BLaER1 treated with 17β-estradiol and CSF1 and Interleukin-3, amounts not matched to agents 10 nM and 100 nM (cell line): ENCODE measurements at regions not wholly inside any gene's neighbourhood (a gene's known extent, or its start where the extent isn't known, plus 50 kb on each side); places are given as distances from the start of the nearest gene placed in this dataset.
"Not testable (repeated sequence)": the region's sequence is repeated elsewhere in the genome, so short reads cannot be mapped to it uniquely, and the experiment has no call there.

Experiments used
- H3K27ac ChIP-seq, 11 experiments: shearing (Covaris generic); formaldehyde crosslinking; 2 replicates each; pipeline ENCODE4 v1.8.1; 2022
- H3K27me3 ChIP-seq, 11 experiments: shearing (Covaris generic); formaldehyde crosslinking; 2 replicates each; pipeline ENCODE4 v1.8.1; 2022
- H3K36me3 ChIP-seq, 11 experiments: shearing (Covaris generic); formaldehyde crosslinking; 2 replicates each; pipeline ENCODE4 v1.8.1; 2022
- H3K4me1 ChIP-seq, 10 experiments: shearing (Covaris generic); formaldehyde crosslinking; 2 replicates each; pipeline ENCODE4 v1.8.1; 2022
- H3K4me2 ChIP-seq, 11 experiments: shearing (Covaris generic); formaldehyde crosslinking; 2 replicates each; pipeline ENCODE4 v1.8.1; 2022
- H3K4me3 ChIP-seq, 10 experiments: shearing (Covaris generic); formaldehyde crosslinking; 2 replicates each; pipeline ENCODE4 v1.8.1; 2022
- H3K9ac ChIP-seq, 11 experiments: shearing (Covaris generic); formaldehyde crosslinking; 2 replicates each; pipeline ENCODE4 v1.8.1; 2022
- H3K9me3 ChIP-seq, 11 experiments: shearing (Covaris generic); formaldehyde crosslinking; replicated peaks in 1 of 11; 2 replicates each; pipeline ENCODE4 v1.8.1; 2022
- H4K20me1 ChIP-seq, 11 experiments: shearing (Covaris generic); formaldehyde crosslinking; 2 replicates each; pipeline ENCODE4 v1.8.1; 2022
- Cebpa-rat ChIP-seq, 11 experiments: shearing (Covaris generic); IDR thresholded peaks; 2 replicates each; pipeline ENCODE4 v1.8.1; 2022

DNA sequence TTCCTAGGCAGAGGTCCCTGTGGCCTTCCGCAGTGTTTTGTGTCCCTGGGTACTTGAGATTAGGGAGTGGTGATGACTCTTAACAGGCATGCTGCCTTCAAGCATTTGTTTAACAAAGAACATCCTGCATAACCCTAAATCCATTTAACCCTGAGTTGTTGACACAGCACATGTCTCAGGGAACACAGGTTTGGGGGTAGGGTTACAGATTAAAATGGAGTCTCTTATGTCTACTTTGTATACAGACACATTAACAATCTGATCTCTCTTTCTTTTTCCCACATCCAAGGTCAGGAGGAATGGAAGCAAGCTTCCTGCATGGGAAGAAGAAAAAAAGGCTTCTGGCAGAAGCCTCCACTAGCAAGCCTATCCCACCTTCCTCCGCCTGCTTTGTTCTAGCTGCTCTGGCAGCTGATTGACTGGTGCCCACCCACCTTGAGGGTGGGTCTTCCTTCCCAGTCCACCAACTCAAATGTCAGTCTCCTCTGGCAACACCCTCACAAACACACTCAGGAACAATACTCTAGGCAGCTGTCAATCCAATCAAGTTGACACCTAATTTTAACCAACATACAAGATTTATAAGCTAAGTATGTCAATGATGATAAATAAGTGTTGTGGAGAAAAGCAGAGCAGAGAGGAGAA is 176.5 kb upstream of the CCZ1B start:
- Histone ChIP-seq H3K9ac (no peak overlapping the region), H3K27me3 (no peaks in the 10 kb centered on the region), H3K4me3 (no peak overlapping the region), H3K4me2 (no peak overlapping the region), H3K36me3 (no peaks in the 10 kb centered on the region), H3K27ac (no peak overlapping the region), H3K4me1 (no peaks in the 10 kb centered on the region), H4K20me1 (no peaks in the 10 kb centered on the region), H3K9me3 (peaks cover 15 to 20% (median 17%) of the 10 kb centered on the region in 11 experiments)
- no peak for TF ChIP-seq Cebpa-rat (IDR thresholded peaks at IDR 0.05)

DNA sequence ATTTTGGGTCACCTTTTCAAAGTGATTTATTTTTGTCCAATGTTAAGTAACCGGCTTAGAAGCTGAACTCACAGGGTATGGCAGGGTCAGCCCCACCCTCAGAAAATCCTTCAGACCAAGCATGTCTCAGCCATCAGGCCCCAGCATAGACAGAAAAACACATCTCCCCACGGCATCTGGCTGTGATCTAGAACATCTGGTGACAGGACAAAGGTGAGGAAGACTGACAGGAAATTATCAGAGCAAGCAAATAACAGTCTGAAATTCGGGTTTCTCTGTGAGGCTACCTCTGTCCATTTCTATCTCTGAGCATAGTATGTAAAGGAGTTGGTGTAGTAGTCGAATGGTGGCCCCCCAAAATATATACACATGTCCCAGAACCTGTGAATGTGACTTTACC is 177.0 kb upstream of the C1GALT1 start:
- no peaks in the 10 kb centered on the region for H3K36me3 ChIP-seq
- TF ChIP-seq Cebpa-rat (IDR thresholded peaks at IDR 0.05): no peak
- no peak overlapping the region for H3K4me3 ChIP-seq
- no peaks in the 10 kb centered on the region for H3K27me3 ChIP-seq
- peaks cover 0 to 5% (median under 1%) of the 10 kb centered on the region in 11 experiments; a peak in 18 of 22 replicates for H3K9me3 ChIP-seq
- no peak overlapping the region for H3K9ac ChIP-seq
- H4K20me1 ChIP-seq: no peaks in the 10 kb centered on the region
- H3K4me2 ChIP-seq: no peak overlapping the region
- H3K4me1 ChIP-seq: no peaks in the 10 kb centered on the region
- H3K27ac ChIP-seq: no peak overlapping the region

DNA sequence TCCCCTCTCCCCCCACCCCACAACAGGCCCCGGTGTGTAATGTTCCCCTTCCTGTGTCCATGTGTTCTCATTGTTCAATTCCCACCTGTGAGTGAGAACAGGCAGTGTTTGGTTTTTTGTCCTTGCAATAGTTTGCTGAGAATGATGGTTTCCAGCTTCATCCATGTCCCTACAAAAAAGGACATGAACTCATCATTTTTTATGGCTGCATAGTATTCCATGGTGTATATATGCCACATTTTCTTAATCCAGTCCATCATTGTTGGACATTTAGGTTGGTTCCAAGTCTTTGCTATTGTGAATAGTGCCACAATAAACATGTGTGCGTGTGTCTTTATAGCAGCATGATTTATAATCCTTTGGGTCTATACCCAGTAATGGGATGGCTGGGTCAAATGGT is 176.4 kb upstream of the C1GALT1 start:
- not testable (repeated sequence) for H3K9ac ChIP-seq, H3K4me3 ChIP-seq, H3K27me3 ChIP-seq, H3K4me2 ChIP-seq, H3K27ac ChIP-seq, H3K4me1 ChIP-seq, H3K9me3 ChIP-seq, H4K20me1 ChIP-seq, H3K36me3 ChIP-seq

DNA sequence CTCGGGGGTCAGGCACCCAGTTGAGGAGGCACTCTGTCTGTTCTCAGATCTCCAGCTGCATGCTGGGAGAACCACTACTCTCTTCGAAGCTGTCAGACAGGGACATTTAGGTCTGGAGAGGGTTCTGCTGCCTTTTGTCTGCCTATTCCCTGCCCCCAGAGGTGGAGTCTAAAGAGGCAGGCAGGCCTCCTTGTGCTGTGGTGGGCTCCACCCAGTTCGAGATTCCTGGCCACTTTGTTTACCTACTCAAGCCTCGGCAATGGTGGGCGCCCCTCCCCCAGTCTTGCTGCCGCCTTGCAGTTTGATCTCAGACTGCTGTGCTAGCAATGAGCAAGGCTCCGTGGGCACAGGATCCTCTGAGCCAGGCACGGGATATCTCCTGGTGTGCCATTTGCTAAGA is 171.1 kb upstream of the C1GALT1 start:
- not testable (repeated sequence) for H3K9ac ChIP-seq, H3K4me3 ChIP-seq, H3K27ac ChIP-seq, H3K4me1 ChIP-seq, H4K20me1 ChIP-seq, H3K4me2 ChIP-seq, H3K27me3 ChIP-seq, H3K36me3 ChIP-seq
- peaks cover 0 to 17% (median 10%) of the 10 kb centered on the region in 11 experiments; a peak in 9 of 22 replicates for H3K9me3 ChIP-seq

DNA sequence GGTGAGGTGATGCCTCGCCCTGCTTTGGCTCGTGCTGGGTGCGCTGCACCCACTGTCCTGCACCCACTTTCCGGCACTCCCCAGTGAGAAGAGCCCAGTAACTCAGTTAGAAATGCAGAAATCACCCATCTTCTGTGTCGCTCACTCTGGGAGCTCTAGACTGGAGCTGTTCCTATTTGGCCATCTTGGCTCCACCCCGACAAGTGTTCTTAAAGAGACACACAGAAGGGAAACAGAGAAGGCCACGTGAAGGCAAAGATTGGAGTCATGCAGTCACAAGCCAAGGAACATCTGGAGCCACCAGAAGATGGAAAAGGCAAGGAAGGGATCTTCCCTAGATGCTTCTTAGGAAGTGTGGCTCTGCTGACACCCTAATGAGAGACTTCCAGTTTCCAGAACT is 170.6 kb upstream of the C1GALT1 start:
- H3K36me3 ChIP-seq, H3K27me3 ChIP-seq, H3K9ac ChIP-seq, H3K4me3 ChIP-seq, H4K20me1 ChIP-seq, H3K27ac ChIP-seq, H3K4me1 ChIP-seq, H3K4me2 ChIP-seq: not testable (repeated sequence)
- H3K9me3 ChIP-seq: peaks cover 0 to 17% (median 10%) of the 10 kb centered on the region in 11 experiments; a peak in 9 of 22 replicates

DNA sequence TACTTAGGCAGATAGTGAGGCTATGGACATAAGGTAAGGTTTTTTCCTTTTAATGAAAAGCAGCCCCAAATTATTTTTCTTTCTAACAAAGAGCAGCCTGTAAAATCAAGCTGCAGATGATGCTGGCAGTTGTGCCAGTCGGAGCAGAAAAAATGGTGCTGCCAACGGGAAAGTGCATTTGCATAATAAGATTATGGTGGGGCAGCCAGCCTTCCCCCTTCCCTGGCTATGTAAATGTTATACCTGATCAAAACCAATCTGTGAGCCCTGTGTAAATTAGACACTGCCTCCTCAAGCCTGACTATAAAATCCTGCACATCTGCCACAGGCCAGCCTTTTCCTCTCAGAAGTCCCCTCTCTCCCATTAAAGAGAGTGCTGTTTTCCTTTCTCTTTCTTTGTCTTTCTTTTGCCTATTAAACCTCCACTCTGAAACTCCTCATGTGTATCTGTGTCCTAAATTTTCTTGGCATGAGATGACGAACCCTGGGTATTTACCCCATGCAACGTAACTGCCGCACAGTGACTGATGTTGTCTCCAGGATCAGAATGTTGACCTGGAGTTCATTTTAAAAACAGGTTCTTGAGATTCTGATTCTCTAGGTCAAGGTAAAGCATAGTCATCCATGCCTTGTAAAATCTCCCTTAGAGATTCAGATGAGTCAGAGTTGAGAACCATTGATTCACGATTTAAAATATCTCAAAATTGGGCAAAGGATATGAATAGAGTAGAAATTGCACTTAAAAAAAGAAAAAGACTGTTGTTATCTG is 167.3 kb upstream of the C1GALT1 start:
- Histone ChIP-seq H4K20me1 (no peaks in the 10 kb centered on the region), H3K4me2 (no peak overlapping the region), H3K9ac (no peak overlapping the region), H3K4me1 (no peaks in the 10 kb centered on the region), H3K27me3 (no peaks in the 10 kb centered on the region), H3K36me3 (no peaks in the 10 kb centered on the region), H3K9me3 (peaks cover 0 to 17% (median 10%) of the 10 kb centered on the region in 11 experiments; a peak in 9 of 22 replicates), H3K27ac (no peak overlapping the region), H3K4me3 (no peak overlapping the region)
- no peak for TF ChIP-seq Cebpa-rat (IDR thresholded peaks at IDR 0.05)

DNA sequence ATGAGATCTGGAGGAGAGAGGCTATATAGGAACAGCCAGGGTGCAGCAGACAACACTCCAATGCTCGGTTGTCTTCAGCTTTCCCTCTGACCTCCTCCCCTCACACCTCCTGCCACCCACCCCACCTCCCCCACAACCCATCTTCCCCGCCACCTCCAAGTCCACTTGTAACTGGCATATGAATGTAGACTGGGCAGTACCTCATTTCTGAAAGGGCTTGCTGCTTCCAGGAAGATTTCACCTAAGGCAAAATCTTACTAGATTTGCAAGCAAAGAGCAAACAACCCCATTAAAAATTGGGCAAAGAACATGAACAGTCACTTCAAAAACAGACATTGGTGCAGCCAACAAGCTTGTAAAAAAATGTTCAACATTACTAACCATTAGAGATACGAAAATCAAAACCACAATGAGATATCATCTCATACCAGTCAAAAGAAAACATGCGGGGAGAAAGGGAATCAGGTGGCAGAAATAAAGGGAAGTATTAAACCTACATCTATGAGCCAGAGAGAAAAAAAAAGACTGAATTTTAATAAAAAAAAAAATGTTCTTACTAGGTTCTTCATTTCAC is 164.6 kb upstream of the C1GALT1 start:
- no peaks in the 10 kb centered on the region for H3K36me3 ChIP-seq
- no peak overlapping the region for H3K4me3 ChIP-seq
- H3K27ac ChIP-seq: no peak overlapping the region
- no peaks in the 10 kb centered on the region for H3K9me3 ChIP-seq
- H3K4me1 ChIP-seq: no peaks in the 10 kb centered on the region
- TF ChIP-seq Cebpa-rat (IDR thresholded peaks at IDR 0.05): no peak
- H4K20me1 ChIP-seq: no peaks in the 10 kb centered on the region
- no peaks in the 10 kb centered on the region for H3K27me3 ChIP-seq
- H3K9ac ChIP-seq: no peak overlapping the region
- no peak overlapping the region for H3K4me2 ChIP-seq

DNA sequence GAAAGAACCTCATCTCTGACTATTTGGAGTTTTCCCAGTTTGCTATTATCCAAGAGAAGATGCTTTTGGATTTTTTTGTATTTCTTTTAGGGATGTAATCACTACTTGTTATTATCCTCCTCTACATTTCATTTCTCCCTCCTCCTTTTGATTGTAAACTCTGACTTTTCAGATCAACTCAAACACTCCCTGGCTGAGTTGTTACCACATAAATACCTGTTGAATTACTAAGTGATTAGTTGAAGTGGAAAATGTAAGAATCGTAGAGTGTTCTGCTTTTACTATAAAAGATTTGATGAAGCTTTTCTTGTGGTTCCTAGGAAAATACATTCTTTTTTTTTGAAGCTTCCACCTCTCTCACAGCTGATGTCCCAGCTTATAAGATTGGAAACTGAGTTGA is 164.1 kb upstream of the C1GALT1 start:
- H4K20me1 ChIP-seq: no peaks in the 10 kb centered on the region
- H3K4me2 ChIP-seq: no peak overlapping the region
- H3K36me3 ChIP-seq: no peaks in the 10 kb centered on the region
- H3K27ac ChIP-seq: no peak overlapping the region
- H3K4me3 ChIP-seq: no peak overlapping the region
- H3K9me3 ChIP-seq: no peaks in the 10 kb centered on the region
- no peak overlapping the region for H3K9ac ChIP-seq
- H3K27me3 ChIP-seq: no peaks in the 10 kb centered on the region
- no peaks in the 10 kb centered on the region for H3K4me1 ChIP-seq
- TF ChIP-seq Cebpa-rat (IDR thresholded peaks at IDR 0.05): no peak

DNA sequence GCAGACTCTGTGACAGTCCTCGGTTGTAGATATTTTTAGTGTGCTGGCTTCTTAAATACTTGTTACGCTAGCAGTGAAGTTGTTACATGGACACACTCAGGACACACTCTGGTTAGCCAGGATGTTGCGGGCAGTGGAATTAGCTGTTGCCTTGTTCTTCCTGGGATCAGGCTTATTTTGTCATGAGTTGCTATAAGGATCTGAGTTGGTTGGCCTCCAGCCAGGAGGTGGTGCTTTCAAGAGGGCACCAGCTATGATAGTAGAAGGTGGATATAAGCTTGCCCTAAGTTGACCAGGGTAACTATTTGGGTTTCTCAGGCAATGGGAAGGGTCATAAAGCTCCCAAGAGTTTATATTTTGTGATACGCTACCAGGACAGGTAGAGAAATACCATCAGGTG is 150.1 kb upstream of the C1GALT1 start:
- no peak overlapping the region for H3K9ac ChIP-seq
- H3K4me3 ChIP-seq: no peak overlapping the region
- H3K27me3 ChIP-seq: no peaks in the 10 kb centered on the region
- peaks cover 0 to 12% (median 4%) of the 10 kb centered on the region in 11 experiments; a peak in 6 of 22 replicates for H3K9me3 ChIP-seq
- H3K4me1 ChIP-seq: no peaks in the 10 kb centered on the region
- no peaks in the 10 kb centered on the region for H4K20me1 ChIP-seq
- H3K4me2 ChIP-seq: no peak overlapping the region
- H3K27ac ChIP-seq: no peak overlapping the region
- H3K36me3 ChIP-seq: no peaks in the 10 kb centered on the region
- no peak for TF ChIP-seq Cebpa-rat (IDR thresholded peaks at IDR 0.05)

DNA sequence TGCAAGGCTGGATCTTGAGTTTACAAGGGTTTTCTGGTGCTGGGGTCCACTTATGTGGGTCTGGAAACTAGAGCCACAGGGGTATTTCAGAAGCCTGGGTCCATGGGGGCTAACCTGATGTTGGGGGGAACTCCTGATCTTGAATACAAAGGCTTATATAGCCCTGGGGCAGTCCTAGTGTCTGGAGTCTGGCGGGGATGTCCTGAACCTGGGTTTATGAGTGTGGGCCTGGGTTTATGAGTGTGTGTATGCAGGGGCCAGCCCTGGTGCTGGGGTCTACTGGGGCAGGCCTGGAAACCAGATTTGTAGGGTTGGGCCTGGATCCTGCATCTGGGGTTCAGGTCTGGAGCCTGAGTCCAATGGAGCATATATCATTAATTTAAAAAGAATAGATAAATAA is 146.5 kb upstream of the C1GALT1 start:
- Histone ChIP-seq H3K4me1 (no peaks in the 10 kb centered on the region), H3K36me3 (no peaks in the 10 kb centered on the region), H3K4me2 (no peak overlapping the region), H4K20me1 (no peaks in the 10 kb centered on the region), H3K4me3 (no peak overlapping the region), H3K9me3 (peaks cover 0 to 9% (median 4%) of the 10 kb centered on the region in 11 experiments; a peak in 6 of 22 replicates), H3K9ac (no peak overlapping the region), H3K27ac (no peak overlapping the region), H3K27me3 (no peaks in the 10 kb centered on the region)
- TF ChIP-seq Cebpa-rat (IDR thresholded peaks at IDR 0.05): no peak

DNA sequence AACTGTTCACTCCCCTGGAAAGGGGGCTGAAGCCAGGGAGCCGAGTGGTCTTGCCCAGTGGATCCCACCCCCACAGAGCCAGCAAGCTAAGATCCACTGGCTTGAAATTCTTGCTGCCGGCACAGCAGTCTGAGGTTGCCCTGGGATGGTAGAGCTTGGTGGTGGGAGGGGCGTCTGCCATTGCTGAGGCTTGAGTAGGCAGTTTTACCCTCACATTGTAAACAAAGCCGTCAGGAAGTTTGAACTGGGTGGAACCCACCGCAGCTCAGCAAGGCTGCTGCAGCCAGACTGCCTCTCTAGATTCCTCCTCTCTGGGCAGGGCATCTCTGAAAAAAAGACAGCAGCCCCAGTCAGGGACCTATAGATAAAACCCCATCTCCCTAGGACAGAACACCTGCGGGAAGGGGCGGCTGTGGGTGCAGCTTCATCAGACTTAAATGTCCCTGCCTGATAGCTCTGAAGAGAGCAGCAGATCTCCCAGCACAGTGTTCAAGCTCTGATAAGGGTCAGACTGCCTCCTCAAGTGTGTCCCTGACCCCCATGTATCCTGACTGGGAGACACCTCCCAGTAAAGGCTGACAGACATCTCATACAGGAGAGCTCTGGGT is 140.0 kb upstream of the C1GALT1 start:
- not testable (repeated sequence) for H3K9ac ChIP-seq, H3K4me3 ChIP-seq, H3K36me3 ChIP-seq, H3K4me2 ChIP-seq, H4K20me1 ChIP-seq, H3K27me3 ChIP-seq, H3K27ac ChIP-seq, H3K4me1 ChIP-seq
- H3K9me3 ChIP-seq: peaks cover 0 to 31% (median 20%) of the 10 kb centered on the region in 11 experiments; a peak in 16 of 22 replicates
